ENCODE measurements at regions not wholly inside any gene's neighbourhood (a gene's known extent, or its start where the extent isn't known, plus 50 kb on each side); places are given as distances from the start of the nearest gene placed in this dataset.

DNA sequence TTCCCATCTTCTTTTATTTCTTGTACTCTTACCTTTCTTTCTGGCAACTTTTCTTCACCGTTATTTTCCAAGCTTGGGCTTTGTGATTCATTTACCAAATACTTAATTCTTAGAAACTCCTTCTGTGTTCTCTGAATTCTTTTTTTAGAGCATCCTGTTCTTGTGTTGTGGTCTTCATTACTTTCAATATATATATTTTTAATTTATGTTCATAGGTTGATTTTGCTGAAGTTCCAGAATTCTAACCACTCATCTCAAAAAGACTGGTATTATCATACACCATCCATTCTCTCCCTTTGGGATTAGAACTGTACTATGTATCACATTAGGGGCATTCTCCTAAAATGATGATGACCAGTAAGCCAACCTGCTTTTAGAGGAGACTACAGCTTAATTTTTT lies 362.3 kb upstream of the CBLB start:
- Mint-ChIP-seq H3K4me1 (ENCODE audit: unreplicated experiment) (no peaks in the 10 kb centered on the region), H3K36me3 (ENCODE audit: low read depth, unreplicated experiment) (no peaks in the 10 kb centered on the region), H3K9me3 (ENCODE audit: unreplicated experiment) (no peaks in the 10 kb centered on the region), H3K4me3 (ENCODE audit: unreplicated experiment) (no peak overlapping the region), H3K27ac (ENCODE audit: unreplicated experiment) (no peak overlapping the region), H3K27me3 (ENCODE audit: unreplicated experiment) (peaks cover 1% of the 10 kb centered on the region)
- DNase-seq (ENCODE audit: low spot score) = no peak
- TF ChIP-seq, protein P1, sequence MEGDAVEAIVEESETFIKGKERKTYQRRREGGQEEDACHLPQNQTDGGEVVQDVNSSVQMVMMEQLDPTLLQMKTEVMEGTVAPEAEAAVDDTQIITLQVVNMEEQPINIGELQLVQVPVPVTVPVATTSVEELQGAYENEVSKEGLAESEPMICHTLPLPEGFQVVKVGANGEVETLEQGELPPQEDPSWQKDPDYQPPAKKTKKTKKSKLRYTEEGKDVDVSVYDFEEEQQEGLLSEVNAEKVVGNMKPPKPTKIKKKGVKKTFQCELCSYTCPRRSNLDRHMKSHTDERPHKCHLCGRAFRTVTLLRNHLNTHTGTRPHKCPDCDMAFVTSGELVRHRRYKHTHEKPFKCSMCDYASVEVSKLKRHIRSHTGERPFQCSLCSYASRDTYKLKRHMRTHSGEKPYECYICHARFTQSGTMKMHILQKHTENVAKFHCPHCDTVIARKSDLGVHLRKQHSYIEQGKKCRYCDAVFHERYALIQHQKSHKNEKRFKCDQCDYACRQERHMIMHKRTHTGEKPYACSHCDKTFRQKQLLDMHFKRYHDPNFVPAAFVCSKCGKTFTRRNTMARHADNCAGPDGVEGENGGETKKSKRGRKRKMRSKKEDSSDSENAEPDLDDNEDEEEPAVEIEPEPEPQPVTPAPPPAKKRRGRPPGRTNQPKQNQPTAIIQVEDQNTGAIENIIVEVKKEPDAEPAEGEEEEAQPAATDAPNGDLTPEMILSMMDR (IDR thresholded peaks at IDR 0.05; ENCODE audit: unreplicated experiment) = no peak

DNA sequence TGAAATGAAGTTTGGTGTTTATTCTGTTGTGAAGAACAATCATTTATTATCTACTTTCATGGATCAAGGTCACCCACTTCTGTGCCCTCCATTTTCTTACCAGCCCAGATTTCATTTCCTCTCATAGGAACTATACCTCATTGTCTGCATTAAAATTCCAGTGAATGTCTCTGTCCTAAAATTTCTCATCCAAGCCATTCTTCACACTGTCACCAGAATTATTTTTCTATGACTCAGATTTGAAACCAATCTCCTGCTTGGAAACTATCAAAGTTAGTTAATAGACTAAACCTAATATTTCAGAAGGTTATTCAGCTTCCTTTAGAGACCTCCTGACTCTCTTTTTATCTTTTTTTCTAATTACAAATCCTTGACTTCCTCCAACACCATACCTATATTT lies 364.1 kb upstream of the CBLB start:
- TF ChIP-seq, protein P1 (IDR thresholded peaks at IDR 0.05; ENCODE audit: unreplicated experiment) = no peak
- Mint-ChIP-seq H3K27me3 (ENCODE audit: unreplicated experiment) (peaks cover 1% of the 10 kb centered on the region), H3K9me3 (ENCODE audit: unreplicated experiment) (peaks cover 5% of the 10 kb centered on the region), H3K4me3 (ENCODE audit: unreplicated experiment) (no peak overlapping the region), H3K27ac (ENCODE audit: unreplicated experiment) (no peak overlapping the region), H3K4me1 (ENCODE audit: unreplicated experiment) (no peaks in the 10 kb centered on the region), H3K36me3 (ENCODE audit: low read depth, unreplicated experiment) (peaks cover 4% of the 10 kb centered on the region)
- no peak for DNase-seq (ENCODE audit: low spot score)

DNA sequence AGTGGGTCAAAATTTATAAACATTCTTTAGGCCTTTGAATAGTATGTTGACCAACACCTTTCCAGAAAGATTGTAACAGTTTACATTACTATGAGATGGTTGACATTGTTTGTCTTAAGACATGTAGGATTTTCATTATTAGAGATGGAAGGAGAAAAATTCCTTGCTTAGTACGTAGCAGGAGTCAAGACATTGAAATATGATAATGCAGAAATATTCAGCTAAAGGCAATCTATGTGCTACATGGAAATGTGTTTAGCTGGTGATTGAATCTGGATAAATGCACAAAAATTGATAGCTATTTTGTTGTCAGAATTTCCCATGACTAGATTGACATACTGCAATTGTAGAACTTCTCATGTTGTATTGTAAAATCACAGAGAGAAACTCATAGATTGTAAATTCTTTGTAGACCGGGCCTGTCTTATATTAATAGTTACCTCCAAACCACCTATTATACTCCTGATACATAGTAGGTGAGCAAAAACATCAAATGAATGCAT lies 370.4 kb upstream of the CBLB start:
- peaks cover 5% of the 10 kb centered on the region for H3K9me3 Mint-ChIP-seq (ENCODE audit: unreplicated experiment)
- H3K4me3 Mint-ChIP-seq (ENCODE audit: unreplicated experiment) = no peak overlapping the region
- TF ChIP-seq, protein P1 (IDR thresholded peaks at IDR 0.05; ENCODE audit: unreplicated experiment) = no peak
- no peak for DNase-seq (ENCODE audit: low spot score)
- no peaks in the 10 kb centered on the region for H3K27me3 Mint-ChIP-seq (ENCODE audit: unreplicated experiment)
- H3K36me3 Mint-ChIP-seq (ENCODE audit: low read depth, unreplicated experiment) = peaks cover 4% of the 10 kb centered on the region
- no peak overlapping the region for H3K27ac Mint-ChIP-seq (ENCODE audit: unreplicated experiment)
- H3K4me1 Mint-ChIP-seq (ENCODE audit: unreplicated experiment) = no peaks in the 10 kb centered on the region

DNA sequence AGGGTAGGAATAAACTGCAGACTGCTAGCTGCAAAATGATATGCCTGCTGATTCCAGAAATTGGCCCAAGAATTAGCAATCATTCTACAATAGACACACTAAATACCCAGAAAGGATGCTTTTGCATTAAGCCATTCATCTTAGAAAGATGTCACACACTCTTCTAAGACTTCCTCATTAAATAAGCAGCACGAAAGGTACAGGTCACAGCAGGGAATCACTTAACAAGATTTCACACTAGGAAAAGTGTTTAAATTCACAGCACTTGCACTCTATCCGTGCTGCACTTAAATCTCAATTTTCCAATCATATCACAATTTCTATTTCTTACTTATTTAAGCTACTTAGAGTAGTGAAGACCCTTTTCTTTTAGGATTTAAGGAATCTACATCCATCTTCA lies 372.8 kb upstream of the CBLB start:
- Mint-ChIP-seq H3K4me1 (ENCODE audit: unreplicated experiment) (no peaks in the 10 kb centered on the region), H3K27ac (ENCODE audit: unreplicated experiment) (no peak overlapping the region), H3K4me3 (ENCODE audit: unreplicated experiment) (no peak overlapping the region), H3K9me3 (ENCODE audit: unreplicated experiment) (peaks cover 5% of the 10 kb centered on the region), H3K27me3 (ENCODE audit: unreplicated experiment) (no peaks in the 10 kb centered on the region), H3K36me3 (ENCODE audit: low read depth, unreplicated experiment) (peaks cover 4% of the 10 kb centered on the region)
- DNase-seq (ENCODE audit: low spot score) = no peak
- TF ChIP-seq, protein P1 (IDR thresholded peaks at IDR 0.05; ENCODE audit: unreplicated experiment) = no peak

DNA sequence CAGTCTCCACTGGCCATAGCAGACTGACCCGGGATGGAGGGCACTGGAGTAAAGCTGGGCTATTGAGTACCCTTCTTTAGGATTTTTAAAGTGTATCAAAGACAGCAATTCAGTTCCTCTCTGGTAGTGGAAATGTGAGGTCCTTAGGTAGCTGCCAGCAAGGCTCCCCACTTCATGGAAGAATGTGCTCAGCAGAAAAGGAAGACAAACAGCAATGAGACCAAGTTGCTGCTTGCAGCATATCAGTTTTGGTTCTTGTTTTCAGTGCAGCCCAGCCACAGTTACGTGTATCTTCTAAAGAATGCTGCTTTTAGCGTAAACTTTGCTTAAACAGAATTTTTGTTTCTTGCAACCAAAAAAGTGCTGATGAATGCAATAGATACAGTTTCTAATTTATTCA lies 374.0 kb upstream of the CBLB start:
- Mint-ChIP-seq H3K36me3 (ENCODE audit: low read depth, unreplicated experiment) (no peaks in the 10 kb centered on the region), H3K9me3 (ENCODE audit: unreplicated experiment) (no peaks in the 10 kb centered on the region), H3K27me3 (ENCODE audit: unreplicated experiment) (no peaks in the 10 kb centered on the region), H3K4me3 (ENCODE audit: unreplicated experiment) (no peak overlapping the region), H3K4me1 (ENCODE audit: unreplicated experiment) (no peaks in the 10 kb centered on the region), H3K27ac (ENCODE audit: unreplicated experiment) (no peak overlapping the region)
- TF ChIP-seq, protein P1 (IDR thresholded peaks at IDR 0.05; ENCODE audit: unreplicated experiment) = no peak
- DNase-seq (ENCODE audit: low spot score) = no peak

Data from endothelial cell (in vitro differentiated cells).